ENCODE measurements at regions not wholly inside any gene's neighbourhood (a gene's known extent, or its start where the extent isn't known, plus 50 kb on each side); places are given as distances from the start of the nearest gene placed in this dataset.

GRCh38 chr2:173684896-173685459 is 280.2 kb downstream of the SP3 start:
- no peak overlapping the region for H3K4me3 ChIP-seq (ENCODE audit: control insufficient read depth, low read depth, low read length)
- TF ChIP-seq CTCF (IDR thresholded peaks at IDR 0.05; ENCODE audit: control insufficient read depth, insufficient read depth, low read depth, low read length, missing control alignments) = no peak
- no peak for DNase-seq (ENCODE audit: low read depth)

- DNase-seq (ENCODE audit: low read depth) = no peak
- TF ChIP-seq CTCF (IDR thresholded peaks at IDR 0.05; ENCODE audit: control insufficient read depth, insufficient read depth, low read depth, low read length, missing control alignments) = no peak
- H3K4me3 ChIP-seq (ENCODE audit: control insufficient read depth, low read depth, low read length) = no peak overlapping the region
Measured at GRCh38 chr2:173690349-173690748, 274.8 kb downstream of the SP3 start.

- TF ChIP-seq CTCF (IDR thresholded peaks at IDR 0.05; ENCODE audit: control insufficient read depth, insufficient read depth, low read depth, low read length, missing control alignments) = no peak
- no peak overlapping the region for H3K4me3 ChIP-seq (ENCODE audit: control insufficient read depth, low read depth, low read length)
Measured at GRCh38 chr2:173692068-173692467, 273.1 kb downstream of the SP3 start.

GRCh38 chr2:173693044-173693589 is 272.1 kb downstream of the SP3 start:
- no peak overlapping the region for H3K4me3 ChIP-seq (ENCODE audit: control insufficient read depth, low read depth, low read length)
- DNase-seq (ENCODE audit: low read depth) = no peak
- no peak for TF ChIP-seq CTCF (IDR thresholded peaks at IDR 0.05; ENCODE audit: control insufficient read depth, insufficient read depth, low read depth, low read length, missing control alignments)

More at GRCh38 chr2:173692068-173692467, 273.1 kb downstream of the SP3 start:
- no peak for DNase-seq (ENCODE audit: low read depth)

GRCh38 chr2:173696274-173696673 is 268.9 kb downstream of the SP3 start:
- no peak for TF ChIP-seq CTCF (IDR thresholded peaks at IDR 0.05; ENCODE audit: control insufficient read depth, insufficient read depth, low read depth, low read length, missing control alignments)
- H3K4me3 ChIP-seq (ENCODE audit: control insufficient read depth, low read depth, low read length) = no peak overlapping the region
- DNase-seq (ENCODE audit: low read depth) = no peak

GRCh38 chr2:173697929-173698328 is 267.2 kb downstream of the SP3 start:
- TF ChIP-seq CTCF (IDR thresholded peaks at IDR 0.05; ENCODE audit: control insufficient read depth, insufficient read depth, low read depth, low read length, missing control alignments) = no peak
- no peak overlapping the region for H3K4me3 ChIP-seq (ENCODE audit: control insufficient read depth, low read depth, low read length)
- DNase-seq (ENCODE audit: low read depth) = no peak

Data from AG09309 (cell line).